ENCODE measurements at regions not wholly inside any gene's neighbourhood (a gene's known extent, or its start where the extent isn't known, plus 50 kb on each side); places are given as distances from the start of the nearest gene placed in this dataset.

DNA sequence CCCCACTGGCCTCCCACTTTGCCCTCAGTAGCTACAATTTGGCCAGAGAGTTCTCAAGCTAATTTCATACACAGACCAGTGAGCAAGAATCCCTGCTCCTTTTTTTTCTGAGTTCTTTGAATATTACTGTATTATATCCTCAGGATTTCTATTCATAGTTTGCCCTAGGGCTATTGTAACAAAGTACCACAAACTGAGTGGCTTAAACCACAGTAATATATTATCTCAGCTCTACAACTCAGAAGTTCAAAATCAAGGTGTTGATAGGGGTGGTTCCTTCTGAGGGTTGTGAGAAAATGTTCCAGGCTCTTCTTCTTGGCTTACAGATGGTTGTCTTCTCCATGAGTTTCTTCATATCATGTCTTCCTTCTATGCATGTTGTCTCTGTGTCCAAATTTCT is 289.4 kb upstream of the ESRRG start:
- no peaks in the 10 kb centered on the region for H3K27me3 ChIP-seq
- H3K4me3 ChIP-seq, result no peak overlapping the region
- DNase-seq (ENCODE audit: low read depth in 1 of 2, low spot score in 1 of 2), result no peak
- no peaks in the 10 kb centered on the region for H3K9me3 ChIP-seq (ENCODE audit: low read depth)
- peak overlapping the region; percentile 48 for H3K27ac ChIP-seq
- TF ChIP-seq, protein P1, sequence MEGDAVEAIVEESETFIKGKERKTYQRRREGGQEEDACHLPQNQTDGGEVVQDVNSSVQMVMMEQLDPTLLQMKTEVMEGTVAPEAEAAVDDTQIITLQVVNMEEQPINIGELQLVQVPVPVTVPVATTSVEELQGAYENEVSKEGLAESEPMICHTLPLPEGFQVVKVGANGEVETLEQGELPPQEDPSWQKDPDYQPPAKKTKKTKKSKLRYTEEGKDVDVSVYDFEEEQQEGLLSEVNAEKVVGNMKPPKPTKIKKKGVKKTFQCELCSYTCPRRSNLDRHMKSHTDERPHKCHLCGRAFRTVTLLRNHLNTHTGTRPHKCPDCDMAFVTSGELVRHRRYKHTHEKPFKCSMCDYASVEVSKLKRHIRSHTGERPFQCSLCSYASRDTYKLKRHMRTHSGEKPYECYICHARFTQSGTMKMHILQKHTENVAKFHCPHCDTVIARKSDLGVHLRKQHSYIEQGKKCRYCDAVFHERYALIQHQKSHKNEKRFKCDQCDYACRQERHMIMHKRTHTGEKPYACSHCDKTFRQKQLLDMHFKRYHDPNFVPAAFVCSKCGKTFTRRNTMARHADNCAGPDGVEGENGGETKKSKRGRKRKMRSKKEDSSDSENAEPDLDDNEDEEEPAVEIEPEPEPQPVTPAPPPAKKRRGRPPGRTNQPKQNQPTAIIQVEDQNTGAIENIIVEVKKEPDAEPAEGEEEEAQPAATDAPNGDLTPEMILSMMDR (IDR thresholded peaks at IDR 0.05; ENCODE audit: low read depth, low read length), result no peak
- peaks cover 45% of the 10 kb centered on the region for H3K4me1 ChIP-seq (ENCODE audit: low read depth)
- H3K36me3 ChIP-seq, result peaks cover 3% of the 10 kb centered on the region

DNA sequence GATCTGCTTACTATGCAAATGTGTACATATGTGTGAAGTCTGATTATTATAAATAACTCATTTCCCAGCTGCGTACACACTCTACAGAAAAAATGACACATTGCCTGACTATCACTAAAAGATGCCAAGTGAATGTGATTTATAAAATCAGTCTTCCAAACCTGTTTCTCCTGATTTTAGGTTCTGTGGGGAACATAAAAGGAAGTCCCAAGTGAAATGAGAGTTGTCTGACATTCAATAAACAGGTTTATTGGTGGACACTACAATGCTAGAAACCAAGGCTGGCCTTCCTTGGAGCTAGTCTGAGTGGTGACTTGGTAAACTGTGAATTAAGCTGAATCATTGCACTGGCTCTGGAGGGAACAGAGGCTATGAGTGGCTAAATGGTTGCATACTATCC is 287.9 kb upstream of the ESRRG start:
- DNase-seq (ENCODE audit: low read depth in 1 of 2, low spot score in 1 of 2), result no peak
- peaks cover 31% of the 10 kb centered on the region for H3K4me1 ChIP-seq (ENCODE audit: low read depth)
- no peaks in the 10 kb centered on the region for H3K9me3 ChIP-seq (ENCODE audit: low read depth)
- H3K27ac ChIP-seq, result no peak overlapping the region
- TF ChIP-seq, protein P1 (IDR thresholded peaks at IDR 0.05; ENCODE audit: low read depth, low read length), result no peak
- peaks cover 3% of the 10 kb centered on the region for H3K36me3 ChIP-seq
- no peaks in the 10 kb centered on the region for H3K27me3 ChIP-seq
- no peak overlapping the region for H3K4me3 ChIP-seq

DNA sequence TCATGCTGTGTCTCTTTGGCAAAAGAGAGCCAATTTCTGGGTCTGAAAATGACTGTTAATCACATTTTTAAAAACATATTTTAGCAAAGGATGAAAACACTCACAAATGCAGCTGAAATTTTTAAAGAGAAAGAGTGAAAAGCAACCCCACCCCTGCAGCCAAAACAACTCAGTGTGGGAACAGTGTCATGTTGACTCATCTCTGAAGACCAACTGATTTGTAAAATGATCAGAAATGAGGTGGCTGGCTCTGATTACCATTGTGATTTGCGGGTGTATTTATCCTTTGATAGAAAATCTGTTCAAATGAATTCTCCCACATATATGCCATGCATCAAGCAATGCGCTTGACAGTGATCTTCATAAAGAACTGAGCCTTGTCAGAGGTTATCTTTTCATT is 287.0 kb upstream of the ESRRG start:
- Histone ChIP-seq H3K9me3 (ENCODE audit: low read depth) (no peaks in the 10 kb centered on the region), H3K4me1 (ENCODE audit: low read depth) (peaks cover 33% of the 10 kb centered on the region), H3K27me3 (no peaks in the 10 kb centered on the region), H3K36me3 (peaks cover 1% of the 10 kb centered on the region), H3K4me3 (no peak overlapping the region), H3K27ac (no peak overlapping the region)
- TF ChIP-seq, protein P1 (IDR thresholded peaks at IDR 0.05; ENCODE audit: low read depth, low read length), result no peak
- no peak for DNase-seq (ENCODE audit: low read depth in 1 of 2, low spot score in 1 of 2)

DNA sequence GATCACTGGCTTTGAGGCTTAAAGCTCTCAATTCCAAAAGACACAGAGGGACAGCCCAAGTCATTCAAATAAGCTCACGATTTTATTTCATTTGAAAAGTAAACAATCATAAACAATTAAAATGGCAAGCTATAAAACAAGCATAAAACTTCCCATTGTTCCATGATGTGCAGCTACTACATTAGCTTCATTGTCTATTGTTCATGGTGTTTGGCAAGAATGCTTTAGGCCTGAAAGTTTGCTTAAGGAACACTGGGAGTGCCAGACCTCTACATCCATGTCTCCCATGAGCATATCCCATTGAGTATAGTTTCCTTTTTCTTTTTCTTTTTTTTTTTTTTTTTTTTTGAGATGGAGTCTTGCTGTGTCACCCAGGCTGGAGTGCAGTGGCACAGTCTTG is 286.1 kb upstream of the ESRRG start:
- no peaks in the 10 kb centered on the region for H3K9me3 ChIP-seq (ENCODE audit: low read depth)
- no peak overlapping the region for H3K27ac ChIP-seq
- no peak for DNase-seq (ENCODE audit: low read depth in 1 of 2, low spot score in 1 of 2)
- H3K27me3 ChIP-seq, result no peaks in the 10 kb centered on the region
- H3K4me1 ChIP-seq (ENCODE audit: low read depth), result peaks cover 27% of the 10 kb centered on the region
- no peak overlapping the region for H3K4me3 ChIP-seq
- no peaks in the 10 kb centered on the region for H3K36me3 ChIP-seq
- TF ChIP-seq, protein P1 (IDR thresholded peaks at IDR 0.05; ENCODE audit: low read depth, low read length), result no peak

DNA sequence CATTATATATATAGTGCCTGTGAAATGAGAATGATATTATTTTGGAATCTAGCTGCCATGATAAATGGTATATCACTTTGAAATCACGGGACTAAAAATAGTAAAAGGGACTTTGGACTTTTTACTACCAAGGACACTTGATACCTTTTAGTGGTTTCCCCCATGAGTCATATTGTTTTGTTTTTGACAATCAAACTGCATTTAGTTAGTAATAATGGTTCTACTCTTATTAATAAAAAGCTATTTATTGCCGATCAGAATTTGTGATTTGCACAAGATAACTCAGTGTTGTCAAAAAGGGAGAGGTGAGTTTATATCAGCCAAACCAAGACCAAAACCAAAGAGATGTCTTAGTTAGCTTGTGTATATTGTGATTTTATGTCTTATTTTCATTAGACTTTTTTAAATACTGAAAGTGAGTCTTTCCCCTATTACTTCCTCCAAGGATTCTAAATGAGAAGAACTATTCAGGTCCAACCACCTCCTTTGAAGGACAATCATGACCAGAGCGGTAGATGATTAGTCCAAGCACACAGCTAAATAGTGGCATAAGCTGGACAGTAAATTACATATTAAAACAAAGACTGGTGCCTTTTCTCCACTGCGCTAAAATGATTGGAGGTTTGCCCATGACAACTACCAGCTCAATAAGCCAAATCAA is 281.7 kb upstream of the ESRRG start:
- Histone ChIP-seq H3K36me3 (no peaks in the 10 kb centered on the region), H3K9me3 (ENCODE audit: low read depth) (no peaks in the 10 kb centered on the region), H3K27me3 (no peaks in the 10 kb centered on the region), H3K27ac (no peak overlapping the region), H3K4me3 (no peak overlapping the region), H3K4me1 (ENCODE audit: low read depth) (peaks cover 4% of the 10 kb centered on the region)
- TF ChIP-seq, protein P1 (IDR thresholded peaks at IDR 0.05; ENCODE audit: low read depth, low read length), result no peak
- DNase-seq (ENCODE audit: low read depth in 1 of 2, low spot score in 1 of 2), result no peak

All from cardiac muscle cell (in vitro differentiated cells and primary cell).